ENCODE measurements at regions not wholly inside any gene's neighbourhood (a gene's known extent, or its start where the extent isn't known, plus 50 kb on each side); places are given as distances from the start of the nearest gene placed in this dataset.
A peak's percentile ranks its signal among the peaks of the same experiment; 100 is the strongest.

DNA sequence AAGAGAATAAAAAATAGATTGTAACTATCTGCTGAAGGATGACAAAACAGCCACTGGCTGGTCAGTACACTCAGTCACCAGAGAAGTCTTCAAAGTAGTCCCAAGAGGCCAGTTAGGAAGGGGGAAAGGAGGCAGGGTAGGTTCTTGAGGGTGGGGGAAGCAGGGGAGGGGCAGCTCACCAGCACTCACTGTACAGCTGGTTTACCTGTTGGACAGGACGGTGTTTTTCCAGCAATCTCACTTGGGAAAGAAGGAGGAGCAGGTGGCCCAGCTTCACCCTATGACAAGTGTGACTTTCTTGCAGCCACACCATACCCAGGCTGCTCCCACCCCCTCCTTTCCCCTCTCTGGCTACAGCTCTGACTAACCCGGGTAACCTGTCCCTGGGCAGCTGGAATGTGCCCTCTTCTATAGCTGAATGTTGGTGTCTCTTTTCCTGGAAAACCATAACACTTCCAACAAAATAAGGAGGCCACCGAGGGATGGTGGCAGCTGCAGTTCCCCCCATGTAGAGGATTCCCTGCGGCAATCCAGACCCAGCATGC lies 203.4 kb upstream of the NSMCE3 start:
- TF ChIP-seq EP300 (IDR thresholded peaks at IDR 0.05) (no peak), POLR2A (IDR thresholded peaks at IDR 0.05) (no peak), POLR2AphosphoS5 (IDR thresholded peaks at IDR 0.05) (no peak)
- TF ChIP-seq, protein P1, sequence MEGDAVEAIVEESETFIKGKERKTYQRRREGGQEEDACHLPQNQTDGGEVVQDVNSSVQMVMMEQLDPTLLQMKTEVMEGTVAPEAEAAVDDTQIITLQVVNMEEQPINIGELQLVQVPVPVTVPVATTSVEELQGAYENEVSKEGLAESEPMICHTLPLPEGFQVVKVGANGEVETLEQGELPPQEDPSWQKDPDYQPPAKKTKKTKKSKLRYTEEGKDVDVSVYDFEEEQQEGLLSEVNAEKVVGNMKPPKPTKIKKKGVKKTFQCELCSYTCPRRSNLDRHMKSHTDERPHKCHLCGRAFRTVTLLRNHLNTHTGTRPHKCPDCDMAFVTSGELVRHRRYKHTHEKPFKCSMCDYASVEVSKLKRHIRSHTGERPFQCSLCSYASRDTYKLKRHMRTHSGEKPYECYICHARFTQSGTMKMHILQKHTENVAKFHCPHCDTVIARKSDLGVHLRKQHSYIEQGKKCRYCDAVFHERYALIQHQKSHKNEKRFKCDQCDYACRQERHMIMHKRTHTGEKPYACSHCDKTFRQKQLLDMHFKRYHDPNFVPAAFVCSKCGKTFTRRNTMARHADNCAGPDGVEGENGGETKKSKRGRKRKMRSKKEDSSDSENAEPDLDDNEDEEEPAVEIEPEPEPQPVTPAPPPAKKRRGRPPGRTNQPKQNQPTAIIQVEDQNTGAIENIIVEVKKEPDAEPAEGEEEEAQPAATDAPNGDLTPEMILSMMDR (IDR thresholded peaks at IDR 0.05), result no peak
- Histone ChIP-seq H3K4me3 (no peak overlapping the region), H3K27ac (no peak overlapping the region), H3K36me3 (no peaks in the 10 kb centered on the region), H3K27me3 (no peaks in the 10 kb centered on the region), H3K4me1 (no peaks in the 10 kb centered on the region), H3K9me3 (no peaks in the 10 kb centered on the region)
- WGBS, 2 donors, result 71 to 76% methylated on average over 4 of the region's 4 CpGs
- ATAC-seq (ENCODE audit: low FRiP score in 2 of 2) (no peak), DNase-seq (no peak)

GRCh38 chr15:29471757-29472156 lies 202.1 kb upstream of the NSMCE3 start:
- TF ChIP-seq POLR2AphosphoS5 (IDR thresholded peaks at IDR 0.05), result no peak
- TF ChIP-seq POLR2A (IDR thresholded peaks at IDR 0.05), result no peak
- TF ChIP-seq EP300 (IDR thresholded peaks at IDR 0.05), result no peak
- TF ChIP-seq, protein P1 (IDR thresholded peaks at IDR 0.05), result no peak
- no peak overlapping the region for H3K4me3 ChIP-seq
- no peaks in the 10 kb centered on the region for H3K27me3 ChIP-seq
- ATAC-seq (ENCODE audit: low FRiP score in 2 of 2), result no peak
- no peaks in the 10 kb centered on the region for H3K9me3 ChIP-seq
- no peak overlapping the region for H3K27ac ChIP-seq
- no peaks in the 10 kb centered on the region for H3K4me1 ChIP-seq
- no peaks in the 10 kb centered on the region for H3K36me3 ChIP-seq
- DNase-seq, result no peak
- WGBS, 2 donors, result 80 to 83% methylated on average over 4 of the region's 4 CpGs

DNA sequence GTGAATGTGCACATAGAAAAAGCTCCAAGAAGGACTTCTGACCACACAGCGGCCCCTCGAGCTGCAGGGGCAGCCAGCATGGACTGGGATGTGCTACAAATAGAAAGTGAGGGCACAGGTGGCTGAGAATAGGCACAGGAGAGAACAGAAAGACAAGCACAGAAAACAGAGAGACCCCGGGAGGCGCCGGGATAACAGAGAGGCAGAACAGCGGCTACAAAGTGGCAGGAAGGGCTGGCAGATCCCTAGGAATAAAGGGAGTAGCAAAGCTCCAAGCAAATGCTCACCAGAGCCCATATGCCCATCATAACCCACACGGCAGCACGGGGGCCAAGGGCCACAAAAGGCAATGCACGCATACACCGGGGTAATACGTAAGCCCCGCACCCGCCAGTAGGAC lies 201.7 kb upstream of the NSMCE3 start:
- WGBS, 2 donors, result 81 to 86% methylated on average over 13 of the region's 13 CpGs
- no peak overlapping the region for H3K4me3 ChIP-seq
- no peaks in the 10 kb centered on the region for H3K36me3 ChIP-seq
- ATAC-seq (ENCODE audit: low FRiP score in 2 of 2) (no peak), DNase-seq (no peak)
- H3K9me3 ChIP-seq, result no peaks in the 10 kb centered on the region
- no peaks in the 10 kb centered on the region for H3K27me3 ChIP-seq
- no peak overlapping the region for H3K27ac ChIP-seq
- no peaks in the 10 kb centered on the region for H3K4me1 ChIP-seq
- TF ChIP-seq POLR2A (IDR thresholded peaks at IDR 0.05), result no peak
- no peak for TF ChIP-seq EP300 (IDR thresholded peaks at IDR 0.05)
- no peak for TF ChIP-seq POLR2AphosphoS5 (IDR thresholded peaks at IDR 0.05)
- TF ChIP-seq, protein P1 (IDR thresholded peaks at IDR 0.05), result no peak

DNA sequence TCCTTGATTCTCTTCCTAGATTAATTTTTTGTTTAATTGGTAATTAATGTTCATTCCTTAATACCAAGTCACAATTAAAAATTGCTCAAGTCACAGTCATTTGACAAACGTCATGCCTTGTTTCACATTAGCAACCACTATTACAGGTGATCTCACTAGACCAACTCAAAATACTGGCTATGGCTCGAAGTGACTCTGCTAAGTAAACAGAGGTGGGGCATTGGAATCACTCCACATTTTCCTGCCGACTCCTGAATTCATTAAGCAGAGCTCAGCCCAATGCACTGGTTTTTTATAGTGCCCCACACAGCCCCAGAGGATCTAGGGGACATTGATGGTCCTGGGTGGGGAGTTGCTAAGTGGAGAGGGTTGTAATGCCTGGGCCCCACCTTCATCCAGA lies 201.2 kb upstream of the NSMCE3 start:
- Histone ChIP-seq H3K4me1 (no peaks in the 10 kb centered on the region), H3K36me3 (no peaks in the 10 kb centered on the region), H3K4me3 (no peak overlapping the region), H3K27ac (no peak overlapping the region), H3K27me3 (no peaks in the 10 kb centered on the region), H3K9me3 (no peaks in the 10 kb centered on the region)
- DNase-seq, result no peak
- WGBS, 2 donors, result 31 to 52% methylated on average over 3 of the region's 3 CpGs
- TF ChIP-seq EP300 (IDR thresholded peaks at IDR 0.05), result no peak
- TF ChIP-seq, protein P1 (IDR thresholded peaks at IDR 0.05), result no peak
- peak in 1 of 2 donors; percentile 8 for ATAC-seq (ENCODE audit: low FRiP score in 2 of 2)

DNA sequence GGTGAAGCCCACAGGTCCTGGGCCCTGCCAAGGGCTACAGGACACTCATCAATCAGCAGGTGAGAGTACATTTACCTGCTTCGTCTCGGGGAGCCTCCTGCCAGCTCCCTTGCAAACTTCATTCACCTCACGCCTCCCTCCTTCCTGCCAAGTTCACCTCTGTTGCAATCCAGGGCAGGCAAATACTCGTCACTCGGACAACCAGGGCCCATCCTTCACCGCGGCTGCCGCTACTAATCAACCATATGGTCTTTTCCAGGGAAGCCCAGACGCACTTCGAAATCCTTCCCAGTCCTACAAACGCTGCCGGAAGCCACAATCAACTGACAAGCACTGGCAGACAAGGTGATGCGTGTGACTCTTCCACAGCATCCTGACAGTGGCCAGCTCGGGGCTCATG lies 200.7 kb upstream of the NSMCE3 start:
- DNase-seq (no peak), ATAC-seq (ENCODE audit: low FRiP score in 2 of 2) (no peak)
- Histone ChIP-seq H3K4me3 (no peak overlapping the region), H3K36me3 (no peaks in the 10 kb centered on the region), H3K27ac (no peak overlapping the region), H3K27me3 (no peaks in the 10 kb centered on the region), H3K9me3 (no peaks in the 10 kb centered on the region), H3K4me1 (peaks cover 0 to under 1% (median 0%) of the 10 kb centered on the region in 4 donors)
- WGBS, 2 donors, result 68 to 75% methylated on average over 14 of the region's 14 CpGs
- TF ChIP-seq POLR2AphosphoS5 (IDR thresholded peaks at IDR 0.05) (no peak), POLR2A (IDR thresholded peaks at IDR 0.05) (no peak), EP300 (IDR thresholded peaks at IDR 0.05) (no peak)
- TF ChIP-seq, protein P1 (IDR thresholded peaks at IDR 0.05), result no peak

Measured in upper lobe of left lung (tissue), 6 donors.